AG10803 (cell line): ENCODE measurements at regions not wholly inside any gene's neighbourhood (a gene's known extent, or its start where the extent isn't known, plus 50 kb on each side); places are given as distances from the start of the nearest gene placed in this dataset.

Experiments used
- DNase-seq: peaks from one replicate; pipeline ENCODE4 v3.0.0; 2010; ENCODE audit warnings: low read depth
- H3K4me3 ChIP-seq: 2 replicates; pipeline ENCODE4 v1.5.1; 2011; ENCODE audit warnings: mild to moderate bottlenecking, low read length, control low read depth
- TF ChIP-seq, protein P1 (sequence below): conservative IDR thresholded peaks from 2 replicates; pipeline ENCODE4 v1.5.1; 2011; ENCODE audit warnings: mild to moderate bottlenecking, low read length, control low read depth, inconsistent platforms

DNA sequence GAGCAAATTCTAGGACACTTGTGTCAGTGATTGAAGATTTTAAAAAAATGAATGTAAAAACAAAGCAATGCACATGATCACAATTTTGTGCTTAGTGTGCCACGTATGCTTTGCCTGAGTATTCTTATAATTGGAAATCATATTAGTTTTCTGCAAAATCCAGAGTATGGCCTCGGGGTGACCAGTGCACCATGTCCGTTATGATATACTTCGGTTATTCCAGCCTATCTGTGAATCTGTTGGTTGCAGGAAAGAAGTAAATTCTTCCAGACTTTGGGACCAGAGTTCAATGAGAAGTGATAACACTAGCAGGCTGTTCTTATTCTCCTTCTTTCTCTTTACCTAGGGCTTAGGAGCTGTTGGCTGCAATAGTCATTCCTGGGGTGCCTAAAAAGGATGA, 152.0 kb upstream of the TMC3 start:
- no peak for DNase-seq
- TF ChIP-seq, protein P1, sequence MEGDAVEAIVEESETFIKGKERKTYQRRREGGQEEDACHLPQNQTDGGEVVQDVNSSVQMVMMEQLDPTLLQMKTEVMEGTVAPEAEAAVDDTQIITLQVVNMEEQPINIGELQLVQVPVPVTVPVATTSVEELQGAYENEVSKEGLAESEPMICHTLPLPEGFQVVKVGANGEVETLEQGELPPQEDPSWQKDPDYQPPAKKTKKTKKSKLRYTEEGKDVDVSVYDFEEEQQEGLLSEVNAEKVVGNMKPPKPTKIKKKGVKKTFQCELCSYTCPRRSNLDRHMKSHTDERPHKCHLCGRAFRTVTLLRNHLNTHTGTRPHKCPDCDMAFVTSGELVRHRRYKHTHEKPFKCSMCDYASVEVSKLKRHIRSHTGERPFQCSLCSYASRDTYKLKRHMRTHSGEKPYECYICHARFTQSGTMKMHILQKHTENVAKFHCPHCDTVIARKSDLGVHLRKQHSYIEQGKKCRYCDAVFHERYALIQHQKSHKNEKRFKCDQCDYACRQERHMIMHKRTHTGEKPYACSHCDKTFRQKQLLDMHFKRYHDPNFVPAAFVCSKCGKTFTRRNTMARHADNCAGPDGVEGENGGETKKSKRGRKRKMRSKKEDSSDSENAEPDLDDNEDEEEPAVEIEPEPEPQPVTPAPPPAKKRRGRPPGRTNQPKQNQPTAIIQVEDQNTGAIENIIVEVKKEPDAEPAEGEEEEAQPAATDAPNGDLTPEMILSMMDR, result no peak
- H3K4me3 ChIP-seq, result no peak overlapping the region

DNA sequence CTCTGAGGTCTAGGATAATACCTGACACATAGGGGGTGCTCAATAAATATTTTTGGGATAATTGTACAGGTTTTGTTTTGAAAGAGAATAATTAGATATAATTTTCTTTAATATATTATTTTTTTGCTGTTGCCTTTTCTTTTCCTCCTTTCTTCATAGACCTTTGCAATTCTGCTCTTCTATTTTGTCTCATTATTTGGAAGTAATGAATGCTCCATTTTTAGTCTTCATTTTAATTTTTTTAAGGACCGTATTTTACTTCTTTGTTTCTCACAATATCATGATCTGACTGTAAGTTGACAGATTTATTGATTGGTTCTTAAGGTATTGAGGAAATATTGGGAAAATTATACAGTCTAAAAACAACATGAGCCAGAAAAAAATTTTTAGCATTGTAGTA, 150.5 kb upstream of the TMC3 start:
- TF ChIP-seq, protein P1, result no peak
- DNase-seq, result no peak
- H3K4me3 ChIP-seq, result no peak overlapping the region

DNA sequence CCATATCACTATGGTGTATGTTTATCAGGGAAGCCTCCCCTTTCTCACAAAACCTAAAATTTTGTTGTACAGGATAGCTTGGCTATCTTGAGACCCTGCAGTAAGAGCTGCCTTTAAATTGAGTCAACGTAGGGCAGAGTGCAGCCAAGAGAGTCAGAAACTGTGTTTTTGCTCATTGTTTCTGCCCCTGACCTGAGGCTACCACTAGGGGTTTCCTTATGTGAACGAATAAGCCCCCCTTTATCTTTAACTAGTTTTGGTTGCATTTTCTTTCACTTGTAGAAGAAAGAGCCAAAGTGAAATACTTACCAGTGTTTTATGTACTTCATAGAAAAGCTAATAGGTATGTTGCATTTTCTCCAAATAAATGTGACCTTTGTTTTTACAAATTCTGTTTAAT, 149.9 kb upstream of the TMC3 start:
- DNase-seq, result no peak
- TF ChIP-seq, protein P1, result no peak
- no peak overlapping the region for H3K4me3 ChIP-seq

DNA sequence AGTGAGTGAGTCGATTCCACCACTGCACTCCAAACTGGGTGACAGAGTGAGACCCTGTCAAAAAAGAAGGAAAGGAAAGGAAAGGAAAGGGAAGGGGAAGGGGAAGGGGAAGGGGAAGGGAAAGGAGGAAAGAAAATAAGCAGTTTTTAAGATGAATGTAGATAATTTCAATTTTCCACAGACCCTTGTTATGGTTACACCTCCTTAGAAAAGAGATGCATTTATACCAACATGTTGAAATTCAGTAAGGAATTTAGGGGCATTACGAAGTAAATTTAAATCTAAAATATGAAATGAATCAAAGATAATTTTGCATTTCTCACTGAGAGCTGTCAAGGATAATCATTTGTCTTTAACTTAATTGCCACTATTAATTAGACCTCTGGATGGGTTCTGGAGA, 146.5 kb upstream of the TMC3 start:
- TF ChIP-seq, protein P1, result no peak
- no peak for DNase-seq
- H3K4me3 ChIP-seq, result no peak overlapping the region

DNA sequence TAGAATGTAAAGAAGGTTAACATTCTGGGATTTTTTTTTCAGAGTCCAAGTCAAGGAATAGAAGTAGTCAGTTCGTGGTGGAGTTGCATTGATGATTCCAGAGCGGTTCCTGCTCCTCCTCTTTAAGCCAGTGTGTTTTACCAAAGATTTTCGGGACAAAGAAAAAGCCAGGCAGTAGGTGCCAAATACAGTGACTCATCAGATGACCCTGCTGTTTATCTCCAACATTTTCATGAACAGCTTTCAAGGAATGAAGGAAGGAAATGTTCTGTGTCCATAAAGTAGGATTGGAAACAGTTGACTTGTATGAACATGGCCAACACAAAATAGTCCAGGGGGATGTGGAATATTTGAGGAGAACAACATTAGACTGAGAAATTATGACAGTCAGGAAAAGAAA, 142.4 kb upstream of the TMC3 start:
- TF ChIP-seq, protein P1, result no peak
- no peak overlapping the region; the same call in 1 of the 2 replicates for H3K4me3 ChIP-seq
- peak; percentile 58 for DNase-seq

DNA sequence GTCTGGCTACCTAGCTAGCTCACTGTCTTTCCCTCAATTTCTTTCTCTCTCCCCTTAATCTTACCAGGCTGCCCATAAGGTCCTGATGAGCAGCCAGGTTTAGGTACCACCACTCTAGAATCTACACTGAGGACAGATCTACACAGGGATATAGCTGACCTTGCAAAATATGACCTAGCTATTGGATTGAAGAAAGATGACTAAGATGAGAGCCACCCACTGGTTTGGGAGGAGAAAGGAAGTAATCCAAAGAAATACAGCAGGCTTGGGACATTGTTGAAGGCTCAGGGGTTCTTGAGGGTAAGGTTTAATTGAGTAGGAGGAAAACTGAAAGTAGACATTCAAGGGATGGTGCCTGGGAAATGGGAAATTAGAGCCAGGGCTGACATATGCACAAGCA, 142.0 kb upstream of the TMC3 start:
- TF ChIP-seq, protein P1, result no peak
- H3K4me3 ChIP-seq, result no peak overlapping the region; the same call in 1 of the 2 replicates
- no peak for DNase-seq

DNA sequence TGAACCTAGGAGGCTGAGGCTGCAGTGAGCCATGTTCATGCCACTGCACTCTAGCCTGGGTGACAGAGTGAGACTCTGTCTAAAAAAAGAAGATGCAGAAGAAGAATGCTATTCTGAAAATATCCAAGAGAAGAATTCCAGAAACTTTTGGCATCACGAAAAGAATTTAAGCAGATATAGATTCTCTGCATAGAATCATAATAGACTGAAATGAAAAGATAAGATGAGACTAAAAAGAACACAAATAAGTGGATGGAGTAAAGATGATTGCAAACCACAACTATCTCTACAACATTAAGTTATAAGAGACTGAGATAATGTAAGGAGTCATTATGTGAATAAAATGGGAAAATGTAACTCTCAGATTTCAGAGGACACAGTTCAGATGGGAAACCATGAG, 140.7 kb upstream of the TMC3 start:
- DNase-seq, result no peak
- H3K4me3 ChIP-seq, result no peak overlapping the region
- TF ChIP-seq, protein P1, result no peak
